Sigmoid colon (tissue), 6 donors: ENCODE measurements at regions not wholly inside any gene's neighbourhood (a gene's known extent, or its start where the extent isn't known, plus 50 kb on each side); places are given as distances from the start of the nearest gene placed in this dataset.
A peak's percentile ranks its signal among the peaks of the same experiment; 100 is the strongest.

Experiments used
- DNase-seq: peaks from one replicate; pipeline ENCODE4 v3.0.0-alpha.2; 2019
- H3K27ac ChIP-seq, 4 donors: fragments of 200-600 bp; sonication (generic); one replicate each; pipeline ENCODE4 v1.5.1; 2016 to 2019; ENCODE audit warnings: mild to moderate bottlenecking in 1 of 4
- H3K27me3 ChIP-seq, 3 donors: fragments of 200-600 bp; sonication (generic); one replicate each; pipeline ENCODE4 v1.5.1; 2019; ENCODE audit warnings: mild to moderate bottlenecking in 1 of 3
- H3K36me3 ChIP-seq, 4 donors: fragments of 200-600 bp; sonication (generic); one replicate each; pipeline ENCODE4 v1.5.1; 2016 to 2019
- H3K4me1 ChIP-seq, 4 donors: fragments of 200-600 bp; sonication (generic); one replicate each; pipeline ENCODE4 v1.5.1; 2017 to 2019
- H3K4me3 ChIP-seq, 4 donors: fragments of 200-600 bp; sonication (generic); one replicate each; pipeline ENCODE4 v1.5.1; 2017 to 2019; ENCODE audit warnings: mild to moderate bottlenecking in 2 of 4, moderate library complexity in 1 of 4
- H3K9me3 ChIP-seq, 4 donors: fragments of 200-600 bp in 3 of 4; sonication (generic) in 3 of 4; one replicate each; pipeline versions ENCODE4 v1.5.1 to v1.6.1; 2013 to 2019
- CTCF ChIP-seq, 4 experiments: fragments of 450-650 bp in 3 of 4; fragments of 200-600 bp in 1 of 4; IDR thresholded peaks; one replicate each; pipeline ENCODE4 v1.5.1; 2016 to 2019; ENCODE audit warnings: antibody characterized with exemption in 4 of 4, mild to moderate bottlenecking in 3 of 4, moderate library complexity in 2 of 4
- EP300 ChIP-seq, 4 donors: sonication (generic); formaldehyde crosslinking; IDR thresholded peaks; one replicate each; pipeline ENCODE4 v1.6.1; 2017; ENCODE audit warnings: antibody characterized with exemption in 4 of 4
- POLR2A ChIP-seq, 2 donors: fragments of 450-650 bp; IDR thresholded peaks; one replicate each; pipeline ENCODE4 v1.6.1; 2016; ENCODE audit warnings: antibody characterized with exemption in 2 of 2, mild to moderate bottlenecking in 2 of 2, moderate library complexity in 2 of 2
- POLR2AphosphoS5 ChIP-seq, 4 donors: sonication (generic); formaldehyde crosslinking; IDR thresholded peaks; one replicate each; pipeline ENCODE4 v1.6.1; 2017; ENCODE audit warnings: antibody characterized with exemption in 4 of 4
- WGBS, 2 donors: extraction: QIAGEN DNeasy Blood & Tissue Kit; methylation state at CpG; one replicate each; pipeline ENCODE4 v1.1.7; 2013; 5-methylcytosine and 5-hydroxymethylcytosine counted together
- intact Hi-C: fragments of 100-400 bp; cut with DNase I; formaldehyde crosslinking; loops from one replicate; pipeline ENCODE4 v1.15.1; 2023
- donor health status: healthy with polysubstance abuse.
- donor health status: healthy.

DNA sequence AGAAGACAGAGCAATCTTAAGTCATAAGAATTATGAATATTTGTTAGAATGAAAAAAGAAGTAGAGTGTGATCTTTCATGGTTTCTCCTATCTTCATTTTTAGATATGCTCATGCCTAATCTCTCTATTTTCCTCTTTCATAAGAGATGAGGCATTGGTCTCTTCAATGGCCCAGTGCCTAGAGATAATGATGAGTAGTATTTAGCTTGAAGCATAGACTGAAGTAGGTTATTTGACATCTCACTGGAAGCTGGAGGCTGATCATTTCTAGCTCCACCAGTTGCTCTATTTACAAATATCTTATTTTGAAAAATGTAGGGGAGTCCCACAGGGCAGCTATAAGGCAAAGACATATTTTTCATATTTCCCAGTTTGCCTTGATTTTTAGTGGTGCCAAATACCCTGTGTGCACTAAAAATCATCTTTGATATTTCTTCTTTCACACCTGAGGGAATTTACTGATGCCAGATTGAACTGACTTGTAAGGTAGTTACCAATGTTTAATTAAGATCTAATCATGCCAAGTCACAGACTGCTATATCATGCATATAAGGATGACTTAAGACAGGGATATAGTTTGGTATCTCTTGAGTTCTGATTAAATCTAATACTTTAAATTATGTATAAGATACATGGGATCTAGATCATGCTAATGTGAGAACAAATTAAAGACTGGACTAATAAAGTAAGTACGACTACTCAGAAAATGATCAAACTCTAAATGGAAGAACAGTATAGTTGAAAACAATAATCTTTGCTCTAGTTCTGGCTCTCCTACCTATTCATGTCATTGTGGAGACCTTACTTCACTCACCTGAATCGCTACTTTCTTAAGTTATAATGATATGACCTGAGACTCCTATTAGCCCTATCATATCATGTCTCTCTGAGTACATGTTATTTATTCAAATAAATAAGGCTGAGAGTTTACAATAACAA, 108.2 kb upstream of the IFNE start:
- intact Hi-C loops: no loop called here
- Histone ChIP-seq H3K4me1 (peaks cover 0 to 8% (median 3%) of the 10 kb centered on the region in 4 donors), H3K27ac (no peak overlapping the region), H3K27me3 (no peaks in the 10 kb centered on the region), H3K36me3 (no peaks in the 10 kb centered on the region), H3K4me3 (no peak overlapping the region), H3K9me3 (no peaks in the 10 kb centered on the region)
- TF ChIP-seq POLR2A (IDR thresholded peaks at IDR 0.05) (no peak), EP300 (IDR thresholded peaks at IDR 0.05) (no peak), POLR2AphosphoS5 (IDR thresholded peaks at IDR 0.05) (no peak), CTCF (IDR thresholded peaks at IDR 0.05) (no peak)
- DNase-seq: no peak
- WGBS, 2 donors: 91 to 96% methylated on average over 2 of the region's 2 CpGs

- intact Hi-C loops: no loop called here
Measured at GRCh38 chr9:21591221-21592062, 109.3 kb upstream of the IFNE start.

GRCh38 chr9:21592063-21592338, 109.9 kb upstream of the IFNE start:
- no peaks in the 10 kb centered on the region for H3K9me3 ChIP-seq
- H3K27ac ChIP-seq: no peak overlapping the region
- TF ChIP-seq POLR2AphosphoS5 (IDR thresholded peaks at IDR 0.05) (no peak), EP300 (IDR thresholded peaks at IDR 0.05) (no peak), POLR2A (IDR thresholded peaks at IDR 0.05) (no peak), CTCF (IDR thresholded peaks at IDR 0.05) (no peak)
- no peaks in the 10 kb centered on the region for H3K27me3 ChIP-seq
- WGBS, 2 donors: 94 to 95% methylated on average over 3 of the region's 3 CpGs
- intact Hi-C loops: no loop called here
- no peaks in the 10 kb centered on the region for H3K36me3 ChIP-seq
- no peak for DNase-seq
- no peak overlapping the region for H3K4me3 ChIP-seq
- peaks cover 0 to 8% (median 3%) of the 10 kb centered on the region in 4 donors for H3K4me1 ChIP-seq

More at GRCh38 chr9:21591221-21592062, 109.3 kb upstream of the IFNE start:
- Histone ChIP-seq H3K27ac (no peak overlapping the region), H3K27me3 (no peaks in the 10 kb centered on the region), H3K36me3 (no peaks in the 10 kb centered on the region), H3K4me1 (peaks cover 0 to 8% (median 3%) of the 10 kb centered on the region in 4 donors), H3K9me3 (no peaks in the 10 kb centered on the region), H3K4me3 (no peak overlapping the region)
- TF ChIP-seq POLR2A (IDR thresholded peaks at IDR 0.05): no peak
- TF ChIP-seq EP300 (IDR thresholded peaks at IDR 0.05): no peak
- TF ChIP-seq CTCF (IDR thresholded peaks at IDR 0.05): no peak
- TF ChIP-seq POLR2AphosphoS5 (IDR thresholded peaks at IDR 0.05): peak in 2 of 4 donors; percentile 26 to 38
- WGBS, 2 donors: 47 to 50% methylated on average over 5 of the region's 5 CpGs
- peak; percentile 82 for DNase-seq

DNA sequence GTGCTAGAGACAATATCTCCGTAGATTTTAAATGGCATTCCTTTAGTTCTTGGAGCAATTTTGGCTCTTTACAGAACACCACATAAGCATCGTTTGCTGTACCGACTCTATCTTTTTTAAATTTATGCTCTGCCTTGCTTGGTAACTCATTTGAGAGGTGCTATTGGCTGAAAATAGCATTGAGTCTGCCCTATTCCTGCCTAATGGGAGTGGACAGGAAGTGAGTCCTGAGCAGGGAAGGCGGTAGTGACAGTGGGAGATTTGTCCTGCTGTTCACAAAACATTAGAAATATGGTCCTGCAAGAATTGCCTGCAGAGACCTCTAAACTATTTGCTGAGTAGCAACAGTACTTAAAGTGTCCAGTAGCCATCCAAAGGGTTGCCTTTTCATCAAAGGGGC, 115.2 kb upstream of the IFNE start:
- TF ChIP-seq EP300 (IDR thresholded peaks at IDR 0.05): no peak
- no peak for TF ChIP-seq POLR2AphosphoS5 (IDR thresholded peaks at IDR 0.05)
- TF ChIP-seq CTCF (IDR thresholded peaks at IDR 0.05): no peak
- no peak for TF ChIP-seq POLR2A (IDR thresholded peaks at IDR 0.05)
- no peaks in the 10 kb centered on the region for H3K27me3 ChIP-seq
- H3K27ac ChIP-seq: no peak overlapping the region
- intact Hi-C loops: no loop called here
- H3K36me3 ChIP-seq: no peaks in the 10 kb centered on the region
- H3K4me3 ChIP-seq: no peak overlapping the region
- no peaks in the 10 kb centered on the region for H3K9me3 ChIP-seq
- 69 to 83% methylated on average over 4 of the region's 4 CpGs for WGBS, 2 donors
- no peak for DNase-seq
- no peaks in the 10 kb centered on the region for H3K4me1 ChIP-seq
